ENCODE measurements at regions not wholly inside any gene's neighbourhood (a gene's known extent, or its start where the extent isn't known, plus 50 kb on each side); places are given as distances from the start of the nearest gene placed in this dataset.

DNA sequence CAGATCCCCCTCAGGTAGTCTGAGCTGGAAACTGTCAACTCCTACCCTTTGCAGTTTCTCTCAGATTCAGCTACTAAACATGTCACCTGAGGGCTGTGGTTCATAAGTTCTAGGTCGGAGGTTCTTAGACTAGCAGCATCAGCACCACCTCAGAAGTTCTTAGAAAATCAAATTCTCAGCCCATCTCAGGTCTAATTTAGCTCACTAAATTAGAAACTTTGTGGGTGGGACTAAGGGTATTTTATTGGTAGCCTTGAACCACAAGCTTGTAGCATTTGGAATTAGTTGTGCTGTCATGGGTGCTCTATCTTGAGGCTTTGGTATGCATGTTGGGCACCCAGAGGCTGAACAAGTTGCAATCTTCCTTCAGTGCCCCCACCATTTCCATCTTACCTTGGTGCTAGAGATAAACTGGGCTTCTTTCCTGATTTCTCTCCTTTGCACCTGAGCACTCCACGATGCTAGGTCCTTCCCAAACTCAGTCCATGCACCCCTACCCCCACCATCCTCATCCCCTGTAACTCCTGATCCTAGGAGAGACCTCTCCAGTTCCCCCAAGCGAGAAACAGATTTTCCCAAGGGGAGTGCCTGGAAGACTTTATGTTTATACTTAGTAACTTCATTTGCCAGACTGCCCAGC lies 54.2 kb downstream of the S1PR1 start:
- DNase-seq: no peak

DNA sequence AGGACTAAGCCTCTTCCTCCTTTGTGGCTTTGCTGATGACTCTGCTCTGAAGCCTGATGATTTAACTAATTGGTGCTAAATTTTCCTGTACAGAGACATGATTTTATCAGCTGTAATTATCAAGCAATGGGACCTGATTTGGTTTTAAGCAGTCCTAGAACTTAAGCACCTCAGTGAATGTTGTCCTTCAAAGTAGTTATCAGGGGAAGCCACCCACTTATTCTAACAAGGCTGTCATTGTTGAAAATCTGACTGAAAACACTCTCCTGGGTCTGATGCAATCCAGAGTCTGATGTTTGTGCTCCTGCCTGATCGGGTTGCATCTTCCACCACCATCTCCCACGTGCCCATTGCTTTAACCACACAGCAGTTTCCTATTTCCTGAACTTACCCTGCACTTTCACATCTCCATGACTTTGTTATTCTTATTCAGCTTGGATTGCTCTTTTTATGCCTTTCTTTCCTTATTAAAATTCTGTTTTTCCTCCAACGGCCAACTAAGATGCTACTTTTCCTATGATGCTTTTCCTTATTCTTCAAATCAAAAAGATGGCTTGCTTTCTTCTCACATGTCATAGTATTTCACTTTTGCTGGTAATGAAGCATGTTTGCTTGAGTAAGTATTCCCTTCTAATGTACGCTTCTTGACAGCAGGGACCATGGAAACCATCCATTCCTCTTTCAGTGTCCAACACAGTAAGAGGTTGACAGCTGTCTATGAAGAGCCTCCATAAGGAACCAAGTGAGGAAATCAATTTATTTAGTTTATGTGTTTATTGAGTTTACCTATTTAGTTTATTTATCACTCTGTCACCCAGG lies 55.0 kb downstream of the S1PR1 start:
- DNase-seq: no peak

DNA sequence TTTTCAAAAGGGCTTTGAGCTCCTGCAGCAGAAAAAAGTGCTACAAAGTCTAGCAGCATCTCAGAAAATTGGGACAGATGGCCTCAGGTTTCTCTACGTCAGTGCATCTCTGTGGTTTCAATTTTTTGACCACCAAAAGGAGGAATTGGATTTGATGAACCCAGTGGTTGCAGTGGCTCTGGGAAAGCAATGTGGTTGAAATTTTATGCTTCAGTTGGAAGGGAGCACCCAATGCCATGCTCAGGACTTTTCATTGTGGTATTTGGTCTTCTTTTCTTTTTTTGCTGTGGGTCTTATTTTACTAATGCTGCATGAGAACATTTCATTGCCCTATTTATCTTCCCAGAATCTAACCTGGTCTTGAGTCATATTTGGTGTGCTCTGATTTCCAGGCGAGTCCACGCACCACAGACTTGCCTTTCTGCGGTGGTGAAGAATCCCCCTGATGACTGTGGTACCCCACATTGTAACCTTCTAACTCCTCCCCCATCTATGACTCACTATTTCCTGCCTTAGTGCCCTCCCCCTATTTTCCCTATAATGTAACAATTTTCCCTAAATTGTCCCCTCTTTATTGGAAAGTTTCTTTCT lies 56.7 kb downstream of the S1PR1 start:
- DNase-seq: no peak

DNA sequence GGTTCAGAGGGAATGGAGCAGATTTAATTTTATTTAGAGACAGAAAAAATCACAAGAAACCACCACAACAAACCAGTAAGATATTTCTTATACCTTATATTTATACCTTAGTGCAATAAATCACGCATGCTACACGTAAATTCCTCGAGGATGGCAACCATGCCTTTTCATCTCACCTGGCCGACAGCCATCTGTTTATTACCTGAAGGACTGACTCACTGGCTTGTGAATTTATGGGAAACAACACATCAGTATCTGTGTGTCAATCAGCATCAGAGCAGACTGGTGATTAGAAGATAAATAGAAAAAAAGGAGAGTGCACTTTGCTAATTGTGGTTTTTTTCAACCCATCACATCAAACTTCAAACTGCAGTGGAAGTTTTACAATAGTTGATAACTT lies 58.4 kb downstream of the S1PR1 start:
- no peak for DNase-seq

DNA sequence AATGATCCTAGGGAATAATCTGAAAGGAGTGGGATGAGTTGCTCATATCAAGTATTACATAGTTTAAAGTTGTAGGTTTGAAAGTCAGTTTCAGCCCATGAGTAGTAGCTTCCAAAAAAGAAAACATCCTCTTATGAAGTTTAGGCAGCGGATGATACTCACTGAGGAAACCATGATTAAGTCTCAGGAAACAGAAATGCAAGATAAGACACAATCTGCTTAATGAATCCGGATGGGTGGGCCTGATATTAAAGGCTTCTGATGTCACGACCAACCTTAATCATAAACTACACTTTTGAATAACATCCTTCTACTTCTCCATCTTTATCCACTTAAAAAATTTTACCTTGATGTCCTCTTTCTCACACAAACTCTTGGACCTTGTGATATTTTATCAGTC lies 61.8 kb downstream of the S1PR1 start:
- no peak for DNase-seq

DNA sequence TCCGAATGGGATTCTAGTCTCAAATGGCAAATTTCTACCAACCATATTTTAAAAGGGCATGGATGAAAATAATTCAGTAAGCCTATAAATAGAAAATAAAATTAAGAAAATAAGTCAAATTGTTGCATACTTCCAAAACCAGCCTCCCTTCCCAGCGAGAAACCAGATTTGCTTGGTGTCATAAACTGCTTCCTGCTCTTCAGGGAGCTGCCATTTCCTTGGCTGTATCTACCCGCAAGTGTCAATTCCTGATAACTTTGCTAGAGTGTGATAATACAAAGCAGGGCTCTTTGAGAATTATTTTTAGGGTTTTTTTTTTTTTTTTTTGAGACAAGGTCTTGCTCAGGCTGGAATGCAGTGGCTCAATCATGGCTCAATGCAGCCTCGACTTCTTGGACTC lies 62.3 kb downstream of the S1PR1 start:
- DNase-seq: no peak

DNA sequence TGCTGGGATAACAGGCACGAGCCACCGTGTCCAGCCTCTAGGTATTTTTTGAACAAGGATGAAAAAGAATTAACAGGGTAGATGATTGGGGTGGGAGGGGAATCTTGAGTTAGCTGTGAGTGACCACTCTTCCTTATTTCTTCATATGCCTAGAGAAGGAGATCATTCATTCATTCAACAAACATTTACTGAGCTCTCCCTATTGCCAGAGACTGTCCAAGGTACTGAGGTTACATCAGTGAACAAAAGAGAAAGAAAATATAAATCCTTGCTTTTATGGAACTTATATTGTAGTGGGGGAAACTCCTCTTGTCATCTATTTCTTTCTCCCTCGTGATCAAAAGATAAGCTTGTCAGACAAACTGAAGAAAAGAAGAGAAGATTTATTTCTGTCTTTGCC lies 62.9 kb downstream of the S1PR1 start:
- no peak for DNase-seq

DNA sequence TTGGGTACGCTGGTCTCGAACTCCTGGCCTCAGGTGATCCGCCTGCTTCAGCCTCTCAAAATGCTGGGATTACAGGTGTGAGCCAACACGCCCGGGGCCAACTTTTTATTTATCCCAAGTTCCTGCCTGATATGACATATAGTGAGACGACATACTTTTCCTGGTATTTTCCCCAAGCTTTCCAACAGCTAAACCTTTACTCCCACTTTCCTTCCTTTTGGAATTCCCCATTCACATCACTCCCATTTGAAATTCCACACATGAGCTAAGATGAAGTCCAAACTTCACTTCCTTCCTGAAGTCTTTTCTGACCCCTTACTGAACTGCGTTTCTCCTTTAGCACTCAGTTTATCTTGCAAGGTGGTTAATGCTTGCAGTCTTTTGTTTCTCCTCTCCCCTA lies 64.1 kb downstream of the S1PR1 start:
- no peak for DNase-seq

DNA sequence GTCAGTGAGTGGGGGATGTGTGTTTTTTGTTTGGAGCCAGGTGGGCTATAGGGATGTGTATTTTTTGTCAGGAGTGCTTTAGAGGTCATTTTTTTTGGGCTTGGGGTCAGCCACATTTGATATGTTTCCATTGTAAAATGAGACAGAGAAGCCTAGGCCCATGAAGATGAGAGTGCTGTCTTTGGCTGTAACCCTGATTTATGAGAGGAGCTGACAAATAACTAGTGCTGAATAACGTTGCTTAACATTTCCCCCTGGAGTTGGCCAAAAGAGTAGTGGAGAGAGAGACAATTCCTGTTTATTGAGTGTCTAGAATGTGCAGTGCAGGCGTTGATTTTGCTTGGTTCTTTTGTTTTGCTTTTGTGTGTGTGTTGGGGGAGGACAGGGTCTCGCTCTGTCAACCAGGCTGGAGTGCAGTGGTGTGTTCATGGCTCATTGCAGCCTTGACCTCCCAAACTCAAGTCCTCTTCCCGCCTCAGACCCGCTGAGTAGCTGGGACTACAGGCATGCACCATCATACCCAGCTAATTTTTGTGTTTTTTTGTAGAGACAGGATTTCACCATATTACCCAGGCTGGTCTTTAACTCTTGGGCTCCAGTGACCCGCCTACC lies 64.7 kb downstream of the S1PR1 start:
- no peak for DNase-seq

DNA sequence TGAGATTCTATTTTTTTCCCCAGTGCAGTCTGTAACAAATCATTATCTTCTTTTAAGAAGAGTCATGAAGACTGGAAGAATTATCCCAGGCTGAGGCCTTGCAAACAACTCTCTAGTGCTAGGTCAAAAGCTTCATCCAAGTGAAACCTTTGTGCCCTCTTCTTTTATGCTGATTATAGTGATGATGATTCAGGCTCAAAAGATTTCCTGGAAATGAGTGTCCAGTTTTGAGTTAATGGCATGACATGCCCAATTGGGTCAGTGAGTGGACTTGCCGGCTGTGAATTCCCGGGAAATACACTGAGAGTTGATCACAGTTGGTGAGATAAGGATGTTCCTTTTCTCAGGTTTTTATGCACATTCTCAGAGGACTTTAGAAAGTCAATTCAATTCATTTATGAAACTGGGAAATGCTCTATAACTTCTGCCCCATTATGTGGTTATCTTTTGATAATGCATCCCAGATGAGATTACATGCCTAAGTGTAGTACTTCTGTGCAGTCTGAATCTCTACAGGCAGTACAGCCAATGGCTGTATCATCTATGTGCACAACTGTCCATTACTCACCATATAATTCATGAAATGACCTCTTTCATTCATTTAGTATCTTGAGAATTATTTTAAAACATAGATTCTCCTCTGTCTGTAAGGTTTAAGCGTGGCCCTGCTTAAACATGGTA lies 66.2 kb downstream of the S1PR1 start:
- DNase-seq: no peak

DNA sequence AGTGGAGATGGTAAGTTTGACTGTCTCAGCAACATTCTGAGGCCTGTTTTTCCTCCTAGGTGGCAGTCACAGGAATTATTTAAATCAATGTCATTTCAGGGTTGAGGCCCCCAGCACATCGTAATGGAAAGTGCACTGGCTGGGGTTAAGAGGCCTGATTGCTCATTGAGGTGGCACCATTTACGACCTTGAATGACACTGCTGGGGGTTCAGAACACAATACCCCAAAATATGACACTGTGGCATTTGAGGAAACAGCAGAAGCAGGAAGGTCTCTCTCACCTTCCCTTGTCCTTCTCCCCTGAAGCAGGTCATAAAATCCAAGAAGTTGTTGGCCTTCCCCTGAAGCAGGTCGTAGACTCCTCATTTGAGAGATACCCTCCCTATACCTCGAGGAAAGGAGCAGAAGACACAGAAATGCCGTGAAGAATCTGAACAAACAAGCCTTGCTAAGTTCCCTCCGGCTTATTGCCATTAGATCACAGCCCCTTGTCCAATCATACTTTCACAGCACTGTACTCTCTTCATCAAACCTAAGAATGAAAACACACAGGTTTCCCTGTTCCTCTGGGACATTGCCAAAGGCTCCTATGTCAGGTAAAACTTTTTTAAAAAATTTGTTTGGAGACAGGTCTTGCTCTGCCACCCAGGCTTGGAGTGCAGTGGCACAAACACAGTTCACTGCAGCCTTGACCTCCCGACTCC lies 71.3 kb downstream of the S1PR1 start:
- DNase-seq: no peak

DNA sequence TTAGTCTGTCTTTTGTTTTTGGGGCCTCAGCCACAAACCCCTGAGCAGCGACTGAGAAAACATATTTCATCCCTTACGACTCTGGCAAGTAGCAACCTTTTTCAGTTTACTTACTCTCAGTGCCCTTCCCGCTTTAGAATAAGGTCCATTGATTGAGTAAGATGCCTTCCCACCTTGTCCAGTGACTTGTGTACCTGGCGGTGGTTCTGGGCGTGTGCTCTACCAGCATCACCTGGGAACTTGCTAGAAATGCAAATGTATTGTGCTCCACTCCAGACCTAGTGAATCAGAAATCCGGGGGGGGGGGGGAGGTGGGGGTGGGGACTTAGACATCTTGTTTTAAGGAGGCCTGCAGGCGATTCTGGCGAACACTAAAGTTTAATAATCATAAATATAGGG lies 72.1 kb downstream of the S1PR1 start:
- no peak for DNase-seq

DNA sequence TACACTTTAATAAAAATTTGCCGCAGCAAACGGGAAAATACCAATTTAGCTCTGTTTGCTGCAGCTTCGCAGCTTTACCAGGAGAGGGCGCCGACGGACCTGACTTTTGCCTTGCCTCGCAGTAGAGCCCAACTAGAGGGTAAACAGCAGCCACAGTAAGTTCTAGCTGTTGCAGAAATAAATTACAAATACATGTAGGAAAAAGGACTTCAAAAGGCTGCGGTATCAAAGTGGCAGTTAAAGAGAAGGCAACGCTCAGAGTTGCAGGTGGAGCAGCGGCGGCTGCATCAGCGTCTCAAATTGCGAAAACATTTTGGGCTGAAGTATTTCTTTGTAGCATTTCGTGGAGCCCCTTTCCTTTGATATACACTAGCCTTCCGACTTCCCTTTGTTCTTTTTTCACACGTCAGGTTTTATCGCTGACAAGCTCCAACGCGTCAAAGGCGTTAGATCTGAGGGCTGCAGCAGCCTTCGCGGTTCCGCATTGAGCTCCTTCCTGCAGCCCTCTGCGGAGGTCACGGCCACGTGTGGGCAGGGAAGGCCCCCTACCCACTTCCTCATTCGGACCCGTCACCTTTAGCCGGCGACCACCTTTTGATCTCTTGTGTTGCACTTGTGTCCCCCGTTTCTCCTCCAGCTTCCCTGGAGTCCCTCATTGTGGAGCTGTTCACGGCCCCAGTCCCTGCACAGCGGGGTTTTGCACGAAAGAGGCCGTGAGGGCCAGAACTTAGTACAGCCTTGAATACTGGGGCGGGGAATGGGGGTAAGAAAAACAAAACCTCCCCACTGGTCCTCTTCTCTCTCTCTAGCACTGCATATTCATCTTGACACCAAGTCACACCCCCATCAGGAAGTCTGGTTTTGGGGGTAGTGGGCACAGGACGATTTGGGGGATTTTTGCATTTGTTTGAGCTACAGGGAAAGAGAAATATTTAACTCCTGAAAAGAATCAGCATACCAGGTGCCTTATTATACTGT lies 72.8 kb downstream of the S1PR1 start:
- DNase-seq: peak; percentile 28

DNA sequence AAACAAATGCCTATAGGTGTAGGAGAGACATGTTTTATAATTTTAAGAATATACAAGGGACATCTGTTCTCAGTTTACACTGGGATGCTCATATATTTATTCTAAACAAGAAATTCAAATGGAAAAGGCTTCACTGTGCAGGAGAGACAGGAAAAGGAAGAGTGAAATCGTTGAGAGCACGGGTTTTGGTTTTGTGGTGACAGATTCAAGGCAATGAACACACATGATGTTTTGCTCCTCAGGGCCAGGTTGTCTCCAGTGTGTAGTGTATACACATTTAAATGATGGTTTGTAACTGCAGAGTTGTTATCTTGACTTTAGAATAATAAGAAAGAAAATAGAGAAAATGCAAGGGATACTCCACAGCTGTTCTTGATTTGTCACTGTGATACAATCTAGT lies 73.7 kb downstream of the S1PR1 start:
- DNase-seq: no peak

DNA sequence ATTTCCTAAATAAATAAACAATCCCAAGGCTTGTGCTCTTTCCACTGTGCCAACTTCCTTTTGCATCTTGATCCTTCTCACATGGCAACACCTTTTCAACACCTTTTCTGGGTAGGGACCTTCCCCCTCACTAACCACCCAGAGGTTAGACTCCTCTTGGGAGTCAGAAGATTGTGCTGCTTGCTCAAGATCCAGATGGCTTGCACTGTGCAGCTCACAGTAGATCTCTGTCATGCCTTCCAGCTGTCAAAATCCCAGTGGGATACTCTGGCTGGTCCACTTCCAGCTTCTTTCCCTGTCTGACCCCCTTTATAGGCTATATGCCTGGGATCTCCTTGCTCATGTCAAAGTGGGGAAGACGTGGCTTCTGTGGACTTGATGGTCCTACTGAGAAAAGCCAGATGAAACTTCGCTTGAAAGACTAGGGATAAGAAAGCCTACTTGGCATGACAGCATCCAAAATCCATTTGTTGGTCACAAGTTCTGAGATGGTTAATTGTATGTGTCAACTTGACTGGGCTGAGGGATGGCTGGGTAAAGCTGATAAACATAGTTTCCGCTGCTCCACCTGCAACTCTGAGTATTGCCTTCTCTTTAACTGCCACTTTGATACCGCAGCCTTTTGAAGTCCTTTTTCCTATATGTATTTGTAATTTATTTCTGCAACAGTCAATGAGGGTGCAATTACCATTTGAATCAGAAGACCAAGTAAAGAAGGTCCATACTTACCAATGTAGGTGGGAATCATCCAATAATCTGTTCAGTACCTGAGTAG lies 74.5 kb downstream of the S1PR1 start:
- DNase-seq: no peak

DNA sequence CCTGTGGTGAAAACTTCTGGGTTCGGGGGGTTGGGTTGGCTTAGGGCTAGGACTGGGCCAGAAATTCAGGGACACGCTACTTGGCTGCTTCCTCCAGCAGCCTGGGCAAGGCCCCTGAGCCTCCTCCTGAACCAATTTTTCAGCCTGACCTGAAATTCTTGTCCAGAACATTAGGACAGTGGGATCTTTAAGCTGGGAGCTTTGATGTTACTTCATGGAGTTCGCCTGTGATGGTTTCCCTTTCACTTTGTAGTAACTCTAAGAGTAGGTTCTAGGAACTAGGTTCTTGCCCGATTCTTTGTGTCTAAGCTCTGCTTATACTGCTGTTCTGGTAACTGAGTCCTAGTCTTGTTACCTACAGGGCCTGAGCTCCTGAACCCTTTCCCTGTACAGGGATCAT lies 75.3 kb downstream of the S1PR1 start:
- no peak for DNase-seq

DNA sequence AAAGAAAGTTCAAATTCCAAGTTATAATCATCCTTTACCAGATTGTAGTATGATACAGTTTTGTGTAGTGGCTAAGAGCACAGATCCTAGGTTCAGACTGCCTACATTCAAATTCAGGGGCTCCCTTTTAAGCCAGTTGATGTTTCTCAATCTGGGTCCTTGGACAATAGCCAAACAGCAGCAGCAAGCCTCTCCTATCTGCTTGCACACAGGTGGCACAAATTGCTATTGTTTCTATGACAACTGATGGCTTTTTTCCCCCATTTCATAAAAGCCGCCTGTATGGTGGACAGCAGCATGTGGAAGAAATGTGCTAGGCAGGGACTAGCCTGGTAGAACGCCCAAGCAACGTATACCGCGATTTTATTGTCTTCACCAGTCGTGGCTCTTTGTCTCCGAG lies 76.5 kb downstream of the S1PR1 start:
- no peak for DNase-seq

DNA sequence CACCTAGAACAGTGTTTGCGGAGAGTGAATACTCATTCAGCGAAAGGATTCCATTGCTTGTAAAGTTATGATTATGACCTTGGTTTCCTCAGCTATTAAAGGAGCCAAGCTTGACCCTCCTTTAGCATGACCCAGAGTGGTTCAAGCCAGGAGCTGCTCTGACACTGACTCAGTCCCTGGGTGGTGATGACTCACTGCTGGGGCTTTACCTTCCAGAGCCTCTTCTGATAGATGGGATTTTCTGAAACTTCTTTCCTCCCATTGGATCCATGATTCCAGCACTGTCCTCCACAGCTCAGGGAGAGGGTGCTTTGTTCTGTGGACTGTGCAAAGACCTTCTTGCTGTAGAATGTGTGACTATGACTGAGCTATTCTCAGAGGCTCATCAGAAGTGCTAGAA lies 77.4 kb downstream of the S1PR1 start:
- DNase-seq: no peak

DNA sequence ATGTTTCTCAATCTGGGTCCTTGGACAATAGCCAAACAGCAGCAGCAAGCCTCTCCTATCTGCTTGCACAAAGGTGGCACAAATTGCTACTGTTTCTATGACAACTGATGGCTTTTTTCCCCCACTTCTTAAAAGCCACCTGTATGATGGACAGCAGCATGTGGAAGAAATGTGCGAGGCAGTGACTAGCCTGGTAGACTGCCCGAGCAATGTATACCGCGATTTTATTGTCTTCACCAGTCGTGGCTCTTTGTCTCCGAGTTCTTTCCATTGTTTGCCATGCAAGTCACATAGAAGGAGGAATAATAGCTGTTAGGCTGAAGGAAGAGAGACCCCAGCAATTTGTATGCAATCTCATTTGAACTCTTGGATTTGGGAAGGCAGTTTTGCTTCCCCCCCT lies 79.4 kb downstream of the S1PR1 start:
- DNase-seq: peak; percentile 64

DNA sequence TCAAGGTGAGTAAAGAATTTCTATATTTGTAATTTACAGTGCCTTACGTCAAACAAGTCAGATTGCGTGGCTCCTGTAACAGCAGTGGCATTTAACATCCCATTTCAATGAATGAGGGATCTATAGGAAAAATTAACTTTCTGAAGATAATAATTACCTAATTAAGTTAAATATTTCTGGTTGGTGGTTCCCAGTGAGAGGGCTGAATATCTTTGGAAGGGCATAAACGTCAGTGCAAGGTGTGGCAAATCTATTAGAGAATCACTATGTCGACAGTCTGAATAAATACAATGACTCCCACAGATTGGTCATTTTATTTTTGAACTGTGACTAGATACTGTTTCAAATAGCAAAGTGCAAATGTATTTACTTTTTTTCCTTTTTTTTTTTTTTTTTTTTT lies 80.0 kb downstream of the S1PR1 start:
- no peak for DNase-seq

DNA sequence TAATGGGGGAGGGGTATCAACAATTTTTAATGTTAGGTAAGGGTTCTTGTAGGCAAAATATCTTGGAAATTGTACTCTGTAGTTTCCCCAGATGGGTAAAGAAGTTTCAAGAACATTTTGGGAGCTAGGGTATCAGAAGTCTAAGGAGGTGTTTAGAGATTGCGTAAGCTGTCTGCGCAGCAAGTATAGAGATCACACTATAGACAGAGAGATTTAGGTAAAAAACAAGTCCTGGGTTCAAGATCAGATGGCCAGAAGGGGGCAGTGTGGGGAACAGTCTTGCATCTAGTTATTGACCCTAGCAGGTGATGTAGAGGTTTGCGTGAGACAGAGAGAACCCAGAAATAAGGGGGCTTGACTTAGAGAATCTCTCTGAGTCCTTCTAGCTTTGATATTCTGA lies 80.8 kb downstream of the S1PR1 start:
- DNase-seq: no peak

Measured in DMS79 treated with DMSO at 0.1 percent for 48 hours (cell line).